Ascending aorta (tissue), 2 donors: ENCODE measurements at regions not wholly inside any gene's neighbourhood (a gene's known extent, or its start where the extent isn't known, plus 50 kb on each side); places are given as distances from the start of the nearest gene placed in this dataset.

Experiments
- DNase-seq, 2 donors: peaks; one replicate each; pipeline ENCODE4 v3.0.0-alpha.2; 2019; ENCODE audit warnings: low spot score in 2 of 2
- H3K27ac ChIP-seq, 2 donors: fragments of 200-600 bp; sonication (generic); one replicate each; pipeline ENCODE4 v1.5.1; 2016 to 2017; ENCODE audit warnings: mild to moderate bottlenecking in 1 of 2
- H3K27me3 ChIP-seq: fragments of 200-600 bp; sonication (generic); one replicate; pipeline ENCODE4 v1.5.1; 2017
- H3K36me3 ChIP-seq, 2 donors: fragments of 200-600 bp; sonication (generic); one replicate each; pipeline ENCODE4 v1.5.1; 2016
- H3K4me1 ChIP-seq, 2 donors: fragments of 200-600 bp; sonication (generic); one replicate each; pipeline ENCODE4 v1.5.1; 2016 to 2017; ENCODE audit warnings: mild to moderate bottlenecking in 1 of 2
- H3K4me3 ChIP-seq, 2 donors: fragments of 200-600 bp; sonication (generic); one replicate each; pipeline ENCODE4 v1.5.1; 2016 to 2017; ENCODE audit warnings: mild to moderate bottlenecking in 1 of 2
- H3K9me3 ChIP-seq, 2 donors: fragments of 200-600 bp; sonication (generic); one replicate each; pipeline ENCODE4 v1.5.1; 2016
- CTCF ChIP-seq, 3 experiments: fragments of 200-600 bp in 2 of 3; fragments of 450-650 bp in 1 of 3; sonication (generic) in 2 of 3; IDR thresholded peaks; one replicate each; pipeline ENCODE4 v1.5.1; 2016 to 2019; ENCODE audit warnings: antibody characterized with exemption in 3 of 3, mild to moderate bottlenecking in 1 of 3, moderate library complexity in 1 of 3
- intact Hi-C: fragments of 100-400 bp; cut with DNase I; formaldehyde crosslinking; loops from one replicate; pipeline ENCODE4 v1.15.1; 2023

- no peak for DNase-seq
- no peak overlapping the region for H3K4me3 ChIP-seq
- intact Hi-C loops = no loop called here
- no peak overlapping the region for H3K27ac ChIP-seq
- H3K27me3 ChIP-seq = no peaks in the 10 kb centered on the region
- no peaks in the 10 kb centered on the region for H3K4me1 ChIP-seq
- H3K36me3 ChIP-seq = no peaks in the 10 kb centered on the region
- TF ChIP-seq CTCF (IDR thresholded peaks at IDR 0.05) = no peak
- no peaks in the 10 kb centered on the region for H3K9me3 ChIP-seq
These were observed 57.5 kb downstream of the MYCN start for GRCh38 chr2:15997728-15998280.

- no peaks in the 10 kb centered on the region for H3K9me3 ChIP-seq
- no peak for TF ChIP-seq CTCF (IDR thresholded peaks at IDR 0.05)
- intact Hi-C loops = no loop called here
- H3K27me3 ChIP-seq = no peaks in the 10 kb centered on the region
- no peak for DNase-seq
- no peak overlapping the region for H3K27ac ChIP-seq
- H3K4me1 ChIP-seq = no peaks in the 10 kb centered on the region
- H3K36me3 ChIP-seq = no peaks in the 10 kb centered on the region
- no peak overlapping the region for H3K4me3 ChIP-seq
These were observed 56.4 kb downstream of the MYCN start for GRCh38 chr2:15996536-15997423.
